Osteocyte (in vitro differentiated cells): ENCODE measurements at regions not wholly inside any gene's neighbourhood (a gene's known extent, or its start where the extent isn't known, plus 50 kb on each side); places are given as distances from the start of the nearest gene placed in this dataset.

Experiments used
- DNase-seq: peaks from one replicate; pipeline ENCODE4 v3.0.0; 2021; ENCODE audit warnings: mixed read lengths; ENCODE audit not compliant: unreplicated experiment; ENCODE audit errors: extremely low spot score
- H3K27ac Mint-ChIP-seq: one replicate; pipeline ENCODE4 v1.8.0; 2021; ENCODE audit warnings: mild to moderate bottlenecking, mixed read lengths; ENCODE audit not compliant: unreplicated experiment
- H3K27me3 Mint-ChIP-seq: one replicate; pipeline ENCODE4 v1.8.0; 2021; ENCODE audit warnings: mixed read lengths; ENCODE audit not compliant: unreplicated experiment
- H3K36me3 Mint-ChIP-seq: one replicate; pipeline ENCODE4 v1.8.0; 2021; ENCODE audit warnings: mixed read lengths; ENCODE audit not compliant: unreplicated experiment
- H3K4me1 Mint-ChIP-seq: one replicate; pipeline ENCODE4 v1.8.0; 2021; ENCODE audit warnings: mixed read lengths; ENCODE audit not compliant: unreplicated experiment
- H3K4me3 Mint-ChIP-seq: one replicate; pipeline ENCODE4 v1.8.0; 2021; ENCODE audit warnings: mild to moderate bottlenecking, moderate library complexity, mixed read lengths; ENCODE audit not compliant: unreplicated experiment
- H3K9me3 Mint-ChIP-seq: one replicate; pipeline ENCODE4 v1.8.0; 2021; ENCODE audit warnings: mixed read lengths; ENCODE audit not compliant: unreplicated experiment
- CTCF ChIP-seq: fragments of 200-600 bp; sonication (generic); IDR thresholded peaks from 2 replicates; pipeline ENCODE4 v1.5.0; 2021; ENCODE audit warnings: antibody characterized with exemption, mild to moderate bottlenecking, moderate library complexity

- Mint-ChIP-seq H3K27ac (no peak overlapping the region), H3K9me3 (no peaks in the 10 kb centered on the region), H3K36me3 (no peaks in the 10 kb centered on the region), H3K4me3 (no peak overlapping the region), H3K4me1 (no peaks in the 10 kb centered on the region), H3K27me3 (no peaks in the 10 kb centered on the region)
- TF ChIP-seq CTCF, result no peak
- DNase-seq, result no peak
Measured at GRCh38 chr4:41806807-41807206, 58.3 kb upstream of the PHOX2B start.

- Mint-ChIP-seq H3K4me3 (no peak overlapping the region), H3K4me1 (no peaks in the 10 kb centered on the region), H3K9me3 (peaks cover 4% of the 10 kb centered on the region), H3K27ac (no peak overlapping the region), H3K27me3 (no peaks in the 10 kb centered on the region), H3K36me3 (no peaks in the 10 kb centered on the region)
- no peak for DNase-seq
- TF ChIP-seq CTCF, result no peak
Measured at GRCh38 chr4:41802590-41802989, 54.1 kb upstream of the PHOX2B start.

- peaks cover 4% of the 10 kb centered on the region for H3K9me3 Mint-ChIP-seq
- no peaks in the 10 kb centered on the region for H3K4me1 Mint-ChIP-seq
Measured at GRCh38 chr4:41799126-41799525, 50.6 kb upstream of the PHOX2B start.

More at GRCh38 chr4:41799126-41799525, 50.6 kb upstream of the PHOX2B start:
- no peak for DNase-seq
- Mint-ChIP-seq H3K27ac (no peak overlapping the region), H3K27me3 (peaks cover 9% of the 10 kb centered on the region), H3K36me3 (no peaks in the 10 kb centered on the region), H3K4me3 (no peak overlapping the region)
- TF ChIP-seq CTCF, result no peak
